Activated CD8-positive, alpha-beta T cell treated with anti-CD3 and anti-CD28 coated beads, Interleukin-2, amount 10 ng/mL, durations not matched to agents 7 days and 5 days (primary cell): ENCODE measurements at regions not wholly inside any gene's neighbourhood (a gene's known extent, or its start where the extent isn't known, plus 50 kb on each side); places are given as distances from the start of the nearest gene placed in this dataset.

Source experiments
- ATAC-seq: fragments of 150-1000 bp; cut with Tn5 transposase; one replicate; pipeline ENCODE4 v1.10.0; 2021; ENCODE audit warnings: moderate library complexity
- CTCF ChIA-PET: fragments of 350-600 bp; sonication (Branson Sonifier 250); formaldehyde crosslinking; loops from one replicate; lab custom pipeline; 2021; ENCODE audit warnings: antibody characterized with exemption; lab: Charles Lee
- POLR2A ChIA-PET: fragments of 350-600 bp; sonication (Branson Sonifier 250); formaldehyde crosslinking; loops from one replicate; lab custom pipeline; 2021; ENCODE audit warnings: antibody characterized with exemption; lab: Charles Lee
- DNase-seq: peaks from one replicate; pipeline ENCODE4 v3.0.0-alpha.2; 2020
- H3K27ac Mint-ChIP-seq: one replicate; pipeline ENCODE4 v1.8.0; 2021; ENCODE audit warnings: mild to moderate bottlenecking, mixed read lengths
- H3K27me3 Mint-ChIP-seq: one replicate; pipeline ENCODE4 v1.8.0; 2021; ENCODE audit warnings: low read depth, mixed read lengths
- H3K36me3 Mint-ChIP-seq: one replicate; pipeline ENCODE4 v1.8.0; 2021; ENCODE audit warnings: low read depth, mixed read lengths
- H3K4me1 Mint-ChIP-seq: one replicate; pipeline ENCODE4 v1.8.0; 2021; ENCODE audit warnings: low read depth, mixed read lengths
- H3K4me3 Mint-ChIP-seq: one replicate; pipeline ENCODE4 v1.8.0; 2021; ENCODE audit warnings: mild to moderate bottlenecking, mixed read lengths
- H3K9me3 Mint-ChIP-seq: one replicate; pipeline ENCODE4 v1.8.0; 2022; ENCODE audit warnings: mixed read lengths; ENCODE audit not compliant: insufficient read depth

DNA sequence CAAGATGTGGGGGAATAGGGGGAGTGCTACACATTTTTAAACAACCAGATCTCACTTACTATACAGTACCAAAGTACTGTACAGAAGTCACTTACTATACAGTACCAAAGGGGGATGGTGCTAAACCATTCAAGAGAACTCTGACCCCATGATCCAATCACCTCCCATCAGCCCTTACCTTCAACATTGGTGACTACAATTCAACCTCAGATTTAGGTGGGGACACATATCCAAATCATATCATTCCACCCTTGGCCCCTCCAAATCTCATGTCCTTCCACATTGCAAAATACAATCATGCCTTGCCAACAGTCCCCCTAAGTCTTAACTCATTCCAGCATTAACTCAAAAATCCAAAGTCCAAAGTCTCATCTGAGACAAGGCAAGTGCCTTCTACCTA lies 49.9 kb upstream of the CD2AP start:
- H3K4me1 Mint-ChIP-seq: peaks cover 8% of the 10 kb centered on the region
- POLR2A ChIA-PET: no interaction called here
- CTCF ChIA-PET: no interaction called here
- DNase-seq: no peak
- peaks cover 23% of the 10 kb centered on the region for H3K9me3 Mint-ChIP-seq
- no peaks in the 10 kb centered on the region for H3K27me3 Mint-ChIP-seq
- H3K36me3 Mint-ChIP-seq: peaks cover 15% of the 10 kb centered on the region
- no peak overlapping the region for H3K27ac Mint-ChIP-seq
- no peak for ATAC-seq
- H3K4me3 Mint-ChIP-seq: no peak overlapping the region
